ENCODE measurements at regions not wholly inside any gene's neighbourhood (a gene's known extent, or its start where the extent isn't known, plus 50 kb on each side); places are given as distances from the start of the nearest gene placed in this dataset.

DNA sequence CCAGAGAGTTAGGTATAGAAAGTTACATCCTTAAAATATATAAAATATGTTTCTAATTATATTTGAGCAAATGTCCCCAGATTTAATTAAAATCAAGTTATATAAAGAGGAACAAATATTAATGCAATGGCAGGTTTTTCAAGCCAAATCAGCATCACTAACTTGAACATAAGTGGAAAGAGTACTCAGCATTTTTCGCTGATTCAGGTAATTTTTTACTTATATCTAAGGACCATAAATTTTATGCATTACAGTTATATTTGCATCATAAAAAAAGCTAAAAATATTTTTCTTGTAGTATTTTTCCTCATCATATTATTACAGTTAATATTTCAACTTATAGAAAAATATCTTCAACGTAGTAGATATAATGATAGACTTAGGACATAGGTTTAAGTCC lies 1047.4 kb downstream of the FAM133A start:
- POLR2A ChIA-PET, result no interaction called here
- H3K4me1 Mint-ChIP-seq, result no peaks in the 10 kb centered on the region
- no peak overlapping the region for H3K4me3 Mint-ChIP-seq
- H3K27me3 Mint-ChIP-seq, result no peaks in the 10 kb centered on the region
- H3K9me3 Mint-ChIP-seq, result no peaks in the 10 kb centered on the region
- no peaks in the 10 kb centered on the region for H3K36me3 Mint-ChIP-seq
- ATAC-seq (ENCODE audit: low read depth), result no peak
- no peak for DNase-seq
- H3K27ac Mint-ChIP-seq, result no peak overlapping the region

GRCh38 chrX:94722578-94722977 lies 1048.6 kb downstream of the FAM133A start:
- no peak overlapping the region for H3K4me3 Mint-ChIP-seq
- no peak for DNase-seq
- no peak for ATAC-seq (ENCODE audit: low read depth)
- H3K27me3 Mint-ChIP-seq, result no peaks in the 10 kb centered on the region
- H3K4me1 Mint-ChIP-seq, result no peaks in the 10 kb centered on the region
- H3K9me3 Mint-ChIP-seq, result no peaks in the 10 kb centered on the region
- no peak overlapping the region for H3K27ac Mint-ChIP-seq
- no peaks in the 10 kb centered on the region for H3K36me3 Mint-ChIP-seq
- POLR2A ChIA-PET, result no interaction called here

DNA sequence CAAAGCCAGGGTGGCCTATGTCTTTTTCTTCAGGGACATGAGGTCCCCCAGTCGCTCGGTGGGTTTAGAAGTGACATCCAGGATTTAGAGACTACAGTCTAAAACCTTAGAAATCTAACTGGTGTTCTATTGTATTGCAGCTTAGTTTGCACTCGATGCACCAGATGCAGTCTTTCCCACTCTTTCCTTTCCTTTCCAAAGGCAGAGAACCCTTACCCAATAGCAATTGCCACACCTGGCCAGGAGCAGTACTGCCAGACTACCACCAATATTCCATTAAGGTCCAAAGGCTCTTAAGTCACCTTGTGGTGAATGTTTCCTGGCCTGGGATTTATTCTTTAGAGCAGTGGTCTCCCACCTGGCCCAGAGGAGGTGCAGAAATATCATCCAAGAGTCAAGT lies 1068.8 kb downstream of the FAM133A start:
- H3K36me3 Mint-ChIP-seq, result no peaks in the 10 kb centered on the region
- no peak overlapping the region for H3K27ac Mint-ChIP-seq
- peaks cover 2% of the 10 kb centered on the region for H3K4me1 Mint-ChIP-seq
- POLR2A ChIA-PET, result no interaction called here
- H3K27me3 Mint-ChIP-seq, result no peaks in the 10 kb centered on the region
- DNase-seq (no peak), ATAC-seq (ENCODE audit: low read depth) (no peak)
- no peaks in the 10 kb centered on the region for H3K9me3 Mint-ChIP-seq
- no peak overlapping the region for H3K4me3 Mint-ChIP-seq

- no peak for DNase-seq
- H3K27me3 Mint-ChIP-seq, result no peaks in the 10 kb centered on the region
- no peak overlapping the region for H3K4me3 Mint-ChIP-seq
- H3K27ac Mint-ChIP-seq, result no peak overlapping the region
- peak; percentile 89 for ATAC-seq (ENCODE audit: low read depth)
- H3K9me3 Mint-ChIP-seq, result no peaks in the 10 kb centered on the region
- H3K4me1 Mint-ChIP-seq, result peaks cover 2% of the 10 kb centered on the region
- POLR2A ChIA-PET, result no interaction called here
- no peaks in the 10 kb centered on the region for H3K36me3 Mint-ChIP-seq
Measured at GRCh38 chrX:94743478-94743877, 1069.5 kb downstream of the FAM133A start.

GRCh38 chrX:94744786-94745185 lies 1070.8 kb downstream of the FAM133A start:
- Mint-ChIP-seq H3K27ac (no peak overlapping the region), H3K27me3 (no peaks in the 10 kb centered on the region), H3K36me3 (no peaks in the 10 kb centered on the region), H3K9me3 (no peaks in the 10 kb centered on the region), H3K4me1 (peaks cover 2% of the 10 kb centered on the region), H3K4me3 (no peak overlapping the region)
- no peak for ATAC-seq (ENCODE audit: low read depth)
- POLR2A ChIA-PET, result no interaction called here
- DNase-seq, result no peak

- no peak for ATAC-seq (ENCODE audit: low read depth)
- Mint-ChIP-seq H3K27me3 (no peaks in the 10 kb centered on the region), H3K27ac (no peak overlapping the region), H3K4me1 (no peaks in the 10 kb centered on the region), H3K4me3 (no peak overlapping the region), H3K9me3 (no peaks in the 10 kb centered on the region), H3K36me3 (no peaks in the 10 kb centered on the region)
- POLR2A ChIA-PET, result no interaction called here
- no peak for DNase-seq
Measured at GRCh38 chrX:94751611-94752010, 1077.6 kb downstream of the FAM133A start.

GRCh38 chrX:94752434-94753169 lies 1078.6 kb downstream of the FAM133A start:
- POLR2A ChIA-PET, result no interaction called here
- Mint-ChIP-seq H3K4me3 (no peak overlapping the region), H3K9me3 (no peaks in the 10 kb centered on the region), H3K27ac (no peak overlapping the region), H3K4me1 (no peaks in the 10 kb centered on the region), H3K27me3 (no peaks in the 10 kb centered on the region), H3K36me3 (no peaks in the 10 kb centered on the region)
- ATAC-seq (ENCODE audit: low read depth) (no peak), DNase-seq (no peak)

- H3K4me1 Mint-ChIP-seq, result no peaks in the 10 kb centered on the region
- POLR2A ChIA-PET, result no interaction called here
- no peaks in the 10 kb centered on the region for H3K27me3 Mint-ChIP-seq
- no peak overlapping the region for H3K27ac Mint-ChIP-seq
- no peaks in the 10 kb centered on the region for H3K9me3 Mint-ChIP-seq
- no peak overlapping the region for H3K4me3 Mint-ChIP-seq
- no peaks in the 10 kb centered on the region for H3K36me3 Mint-ChIP-seq
- DNase-seq (no peak), ATAC-seq (ENCODE audit: low read depth) (no peak)
Measured at GRCh38 chrX:94758130-94758529, 1084.1 kb downstream of the FAM133A start.

DNA sequence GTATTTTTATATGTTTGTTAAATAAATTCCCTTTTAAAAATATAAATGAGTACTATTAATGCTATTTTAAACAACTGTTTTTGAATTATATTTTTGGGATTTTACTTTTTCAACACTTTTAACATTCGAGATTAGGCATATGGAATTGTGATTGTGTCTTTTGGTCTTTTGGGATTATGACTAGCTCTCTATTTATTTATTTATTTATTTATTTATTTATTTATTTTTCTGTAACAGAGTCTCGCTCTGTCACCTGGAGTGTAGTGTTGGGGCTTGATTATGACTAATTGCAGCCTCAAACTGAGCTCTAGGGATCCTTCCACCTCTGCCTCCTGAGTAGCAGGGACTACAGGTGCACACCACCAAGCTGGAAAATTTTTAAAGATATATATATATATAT lies 1101.6 kb downstream of the FAM133A start:
- no peaks in the 10 kb centered on the region for H3K9me3 Mint-ChIP-seq
- no peaks in the 10 kb centered on the region for H3K4me1 Mint-ChIP-seq
- no peak overlapping the region for H3K27ac Mint-ChIP-seq
- DNase-seq, result no peak
- H3K27me3 Mint-ChIP-seq, result no peaks in the 10 kb centered on the region
- POLR2A ChIA-PET, result no interaction called here
- no peaks in the 10 kb centered on the region for H3K36me3 Mint-ChIP-seq
- H3K4me3 Mint-ChIP-seq, result no peak overlapping the region
- ATAC-seq (ENCODE audit: low read depth), result no peak

- Mint-ChIP-seq H3K9me3 (peaks cover 3% of the 10 kb centered on the region), H3K4me1 (no peaks in the 10 kb centered on the region), H3K36me3 (no peaks in the 10 kb centered on the region), H3K27me3 (no peaks in the 10 kb centered on the region), H3K4me3 (no peak overlapping the region), H3K27ac (no peak overlapping the region)
- ATAC-seq (ENCODE audit: low read depth), result no peak
- no peak for DNase-seq
- POLR2A ChIA-PET, result no interaction called here
Measured at GRCh38 chrX:94813541-94813940, 1139.5 kb downstream of the FAM133A start.

- DNase-seq (no peak), ATAC-seq (ENCODE audit: low read depth) (no peak)
- H3K27ac Mint-ChIP-seq, result no peak overlapping the region
- no peaks in the 10 kb centered on the region for H3K27me3 Mint-ChIP-seq
- no peaks in the 10 kb centered on the region for H3K4me1 Mint-ChIP-seq
- H3K4me3 Mint-ChIP-seq, result no peak overlapping the region
- peaks cover 3% of the 10 kb centered on the region for H3K9me3 Mint-ChIP-seq
- POLR2A ChIA-PET, result no interaction called here
- no peaks in the 10 kb centered on the region for H3K36me3 Mint-ChIP-seq
Measured at GRCh38 chrX:94814216-94814615, 1140.2 kb downstream of the FAM133A start.

DNA sequence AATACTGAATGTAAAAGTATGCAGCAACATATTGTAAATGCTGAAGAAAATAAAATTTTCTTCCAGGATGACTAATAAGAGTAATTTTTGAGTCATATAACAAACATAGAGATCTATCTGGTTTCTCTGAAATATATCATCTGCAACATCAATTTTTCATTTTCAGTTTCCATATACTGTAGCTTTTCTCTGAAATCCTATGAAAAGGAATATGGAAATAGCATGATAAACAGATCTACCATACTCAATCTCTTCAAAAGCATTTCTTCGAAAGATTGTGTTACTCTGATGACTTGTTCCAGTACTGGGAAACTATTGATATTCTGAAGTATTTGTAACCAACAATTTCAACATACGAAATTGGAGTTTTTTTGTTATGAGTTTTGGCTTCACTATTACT lies 1156.7 kb downstream of the FAM133A start:
- no peak for ATAC-seq (ENCODE audit: low read depth)
- POLR2A ChIA-PET, result no interaction called here

DNA sequence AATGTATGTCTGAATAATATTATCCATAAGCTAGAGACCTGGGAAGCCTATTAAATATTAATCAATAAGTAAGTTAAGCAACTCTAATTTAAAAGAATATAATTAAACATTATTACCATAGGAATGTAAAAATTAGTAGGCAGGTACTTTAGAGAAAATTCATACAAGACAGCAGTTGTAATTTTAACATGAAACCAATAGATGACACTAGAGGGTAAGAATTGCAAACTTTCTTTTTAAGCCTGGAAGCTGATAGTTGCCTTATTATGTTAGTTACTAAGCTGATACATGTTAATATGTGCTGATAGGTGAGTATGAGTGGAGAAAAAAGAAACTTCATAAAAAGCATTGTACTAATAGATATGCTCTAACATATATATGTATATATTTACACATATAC lies 1157.4 kb downstream of the FAM133A start:
- no peak overlapping the region for H3K4me3 Mint-ChIP-seq
- no peaks in the 10 kb centered on the region for H3K36me3 Mint-ChIP-seq
- H3K27me3 Mint-ChIP-seq, result no peaks in the 10 kb centered on the region
- H3K9me3 Mint-ChIP-seq, result no peaks in the 10 kb centered on the region
- DNase-seq (no peak), ATAC-seq (ENCODE audit: low read depth) (no peak)
- no peak overlapping the region for H3K27ac Mint-ChIP-seq
- H3K4me1 Mint-ChIP-seq, result no peaks in the 10 kb centered on the region
- POLR2A ChIA-PET, result no interaction called here

More for the DNA sequence above, 1156.7 kb downstream of the FAM133A start:
- no peaks in the 10 kb centered on the region for H3K9me3 Mint-ChIP-seq
- H3K4me3 Mint-ChIP-seq, result no peak overlapping the region
- H3K4me1 Mint-ChIP-seq, result no peaks in the 10 kb centered on the region
- H3K36me3 Mint-ChIP-seq, result no peaks in the 10 kb centered on the region
- no peak for DNase-seq
- no peaks in the 10 kb centered on the region for H3K27me3 Mint-ChIP-seq
- H3K27ac Mint-ChIP-seq, result no peak overlapping the region

GRCh38 chrX:94834226-94834625 lies 1160.2 kb downstream of the FAM133A start:
- POLR2A ChIA-PET, result no interaction called here

DNA sequence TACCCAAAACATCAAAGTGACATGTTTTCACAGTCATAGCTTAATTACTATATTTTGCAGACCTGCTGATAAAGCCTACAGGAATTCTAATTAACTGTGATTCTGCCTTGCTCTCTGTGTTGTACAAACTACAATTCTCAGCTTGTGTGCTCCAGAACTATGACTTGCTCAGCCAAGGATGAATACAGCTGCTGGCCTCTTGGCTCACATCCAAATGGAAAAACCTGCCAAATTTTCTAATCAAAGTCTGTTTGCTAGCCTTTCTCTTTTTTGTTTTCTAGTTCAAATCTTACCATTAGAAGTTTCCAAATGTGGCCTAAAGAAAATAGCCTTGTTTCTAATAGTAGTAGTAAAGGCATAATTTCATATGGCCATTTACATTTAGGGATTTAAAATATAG lies 1176.8 kb downstream of the FAM133A start:
- H3K4me1 Mint-ChIP-seq, result no peaks in the 10 kb centered on the region
- H3K36me3 Mint-ChIP-seq, result no peaks in the 10 kb centered on the region
- no peaks in the 10 kb centered on the region for H3K27me3 Mint-ChIP-seq
- DNase-seq (no peak), ATAC-seq (ENCODE audit: low read depth) (no peak)
- H3K27ac Mint-ChIP-seq, result no peak overlapping the region
- no peak overlapping the region for H3K4me3 Mint-ChIP-seq
- POLR2A ChIA-PET, result no interaction called here
- no peaks in the 10 kb centered on the region for H3K9me3 Mint-ChIP-seq

More at GRCh38 chrX:94834226-94834625, 1160.2 kb downstream of the FAM133A start:
- no peaks in the 10 kb centered on the region for H3K36me3 Mint-ChIP-seq
- no peaks in the 10 kb centered on the region for H3K27me3 Mint-ChIP-seq
- H3K9me3 Mint-ChIP-seq, result no peaks in the 10 kb centered on the region
- no peaks in the 10 kb centered on the region for H3K4me1 Mint-ChIP-seq
- no peak overlapping the region for H3K4me3 Mint-ChIP-seq
- no peak overlapping the region for H3K27ac Mint-ChIP-seq
- no peak for ATAC-seq (ENCODE audit: low read depth)
- DNase-seq, result no peak

Data from activated naive CD8-positive, alpha-beta T cell treated with anti-CD3 and anti-CD28 coated beads, Interleukin-2, amount 10 ng/mL, durations not matched to agents 7 days and 5 days (primary cell).